ENCODE measurements at regions not wholly inside any gene's neighbourhood (a gene's known extent, or its start where the extent isn't known, plus 50 kb on each side); places are given as distances from the start of the nearest gene placed in this dataset.

GRCh38 chr5:38706376-38706775, 139.4 kb upstream of the OSMR start:
- DNase-seq (ENCODE audit: extremely low read depth, low read depth) = no peak
- no peak overlapping the region for H3K4me3 ChIP-seq (replicated peaks; ENCODE audit: low read depth, low read length)
- TF ChIP-seq, protein P1, sequence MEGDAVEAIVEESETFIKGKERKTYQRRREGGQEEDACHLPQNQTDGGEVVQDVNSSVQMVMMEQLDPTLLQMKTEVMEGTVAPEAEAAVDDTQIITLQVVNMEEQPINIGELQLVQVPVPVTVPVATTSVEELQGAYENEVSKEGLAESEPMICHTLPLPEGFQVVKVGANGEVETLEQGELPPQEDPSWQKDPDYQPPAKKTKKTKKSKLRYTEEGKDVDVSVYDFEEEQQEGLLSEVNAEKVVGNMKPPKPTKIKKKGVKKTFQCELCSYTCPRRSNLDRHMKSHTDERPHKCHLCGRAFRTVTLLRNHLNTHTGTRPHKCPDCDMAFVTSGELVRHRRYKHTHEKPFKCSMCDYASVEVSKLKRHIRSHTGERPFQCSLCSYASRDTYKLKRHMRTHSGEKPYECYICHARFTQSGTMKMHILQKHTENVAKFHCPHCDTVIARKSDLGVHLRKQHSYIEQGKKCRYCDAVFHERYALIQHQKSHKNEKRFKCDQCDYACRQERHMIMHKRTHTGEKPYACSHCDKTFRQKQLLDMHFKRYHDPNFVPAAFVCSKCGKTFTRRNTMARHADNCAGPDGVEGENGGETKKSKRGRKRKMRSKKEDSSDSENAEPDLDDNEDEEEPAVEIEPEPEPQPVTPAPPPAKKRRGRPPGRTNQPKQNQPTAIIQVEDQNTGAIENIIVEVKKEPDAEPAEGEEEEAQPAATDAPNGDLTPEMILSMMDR (IDR thresholded peaks at IDR 0.05; ENCODE audit: low read depth, low read length, missing control alignments) = no peak

DNA sequence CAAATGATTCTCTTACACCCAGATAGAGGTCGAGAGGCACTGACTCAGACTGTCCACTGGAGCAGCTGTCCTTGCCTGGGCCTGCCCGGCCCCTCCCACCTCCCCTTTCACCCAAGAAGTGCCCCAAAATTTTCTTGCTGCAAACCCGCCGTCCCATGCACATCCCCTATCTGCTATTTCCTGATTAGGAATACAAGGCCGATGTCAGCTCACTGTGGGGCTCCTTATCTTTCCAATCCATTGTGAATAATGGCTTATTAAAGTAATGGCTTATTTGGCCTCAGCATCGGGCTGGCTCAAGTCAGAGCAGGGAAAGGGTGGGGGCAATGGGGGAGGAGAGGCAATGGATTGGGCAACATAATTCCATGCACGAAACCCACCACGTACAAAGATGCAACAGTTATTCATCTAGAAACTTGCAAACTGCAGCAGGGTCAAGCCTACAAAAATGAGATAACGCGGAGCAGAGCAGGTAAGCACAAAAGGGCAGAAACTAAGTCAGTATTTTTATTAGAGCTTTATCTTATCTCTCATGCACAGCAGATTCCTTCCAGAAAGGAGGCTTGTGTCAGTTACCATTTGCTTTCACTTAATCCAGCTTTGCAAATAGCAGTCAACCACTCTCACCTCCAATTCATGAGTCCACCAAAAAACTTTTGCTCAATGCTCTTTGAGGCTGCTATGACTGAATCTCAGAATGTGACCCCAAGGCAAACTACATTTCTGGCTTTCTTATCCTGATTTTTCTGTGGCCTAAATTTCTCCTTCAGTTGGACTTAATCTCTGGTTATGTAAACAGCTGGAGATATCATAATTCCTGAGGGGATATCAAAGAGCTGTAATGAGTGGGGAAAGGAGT, 138.2 kb upstream of the OSMR start:
- no peak overlapping the region for H3K4me3 ChIP-seq (replicated peaks; ENCODE audit: low read depth, low read length)
- TF ChIP-seq, protein P1 (IDR thresholded peaks at IDR 0.05; ENCODE audit: low read depth, low read length, missing control alignments) = no peak
- DNase-seq (ENCODE audit: extremely low read depth, low read depth) = no peak

DNA sequence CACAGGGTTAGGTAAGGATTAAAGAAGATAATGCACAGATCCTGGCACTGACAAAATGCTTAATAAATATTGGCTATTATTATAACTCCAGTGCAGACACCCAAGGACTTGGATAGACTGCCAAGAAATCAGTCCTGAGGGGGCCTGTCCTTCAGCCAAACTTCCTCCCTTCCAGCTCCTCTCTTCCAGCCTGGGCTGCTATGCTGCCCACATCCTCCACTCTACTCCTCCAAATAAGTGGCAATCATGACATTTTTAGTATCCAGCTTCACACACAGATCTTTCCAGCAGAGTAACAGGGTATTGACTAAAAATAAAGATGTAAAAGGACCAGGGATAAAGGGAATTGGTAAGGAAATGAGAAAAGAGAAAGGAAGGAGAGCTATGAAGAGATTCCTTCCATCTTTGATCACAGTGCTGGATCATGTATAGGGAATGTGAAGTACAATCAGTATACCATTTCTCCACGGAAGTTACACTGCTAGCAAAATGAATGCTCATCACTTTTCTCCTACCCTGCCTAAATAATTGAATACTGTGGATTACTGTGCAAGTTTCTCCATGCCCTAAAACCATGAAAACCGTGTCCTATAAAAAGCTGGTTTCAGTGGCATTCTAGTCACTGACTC, 136.0 kb upstream of the OSMR start:
- no peak for DNase-seq (ENCODE audit: extremely low read depth, low read depth)
- TF ChIP-seq, protein P1 (IDR thresholded peaks at IDR 0.05; ENCODE audit: low read depth, low read length, missing control alignments) = no peak
- no peak overlapping the region for H3K4me3 ChIP-seq (replicated peaks; ENCODE audit: low read depth, low read length)

DNA sequence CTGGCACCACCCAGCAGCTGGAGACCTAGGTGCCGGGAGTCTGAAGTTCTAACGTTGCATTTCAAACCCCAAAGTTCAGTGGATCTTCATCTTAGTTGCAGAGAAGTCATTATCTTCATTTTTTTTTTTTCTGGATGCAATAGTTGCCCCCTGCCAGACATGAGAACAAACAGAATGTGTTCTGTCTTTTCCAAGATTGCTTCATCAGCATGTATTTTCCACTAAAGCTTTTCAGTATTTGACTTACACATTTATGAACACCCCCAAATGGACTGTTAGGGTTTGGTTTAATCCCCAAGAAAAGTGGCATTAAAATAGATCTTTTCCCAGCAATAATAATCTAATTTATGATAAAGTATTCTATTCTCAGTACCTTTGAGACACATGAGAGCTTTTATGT, 135.2 kb upstream of the OSMR start:
- TF ChIP-seq, protein P1 (IDR thresholded peaks at IDR 0.05; ENCODE audit: low read depth, low read length, missing control alignments) = no peak
- H3K4me3 ChIP-seq (replicated peaks; ENCODE audit: low read depth, low read length) = no peak overlapping the region
- no peak for DNase-seq (ENCODE audit: extremely low read depth, low read depth)

DNA sequence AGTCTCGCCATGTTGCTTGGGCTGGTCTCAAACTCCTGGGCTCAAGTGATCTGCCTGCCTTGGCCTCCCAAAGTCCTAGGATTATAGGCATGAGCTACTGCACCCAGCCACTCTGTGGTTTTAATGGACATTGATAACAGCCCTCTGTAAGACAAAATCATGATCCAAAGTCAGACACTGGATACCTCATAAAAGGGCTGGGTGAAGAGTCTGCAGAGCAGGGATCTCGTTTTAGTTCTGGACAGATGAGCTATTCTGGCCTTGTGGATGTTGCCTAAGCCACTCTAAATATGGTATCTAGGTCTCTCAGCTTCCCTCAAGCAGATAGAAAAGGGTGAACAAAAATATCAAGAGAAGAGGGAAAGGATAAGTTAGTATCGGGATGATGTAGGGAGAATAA, 133.4 kb upstream of the OSMR start:
- DNase-seq (ENCODE audit: extremely low read depth, low read depth) = no peak
- TF ChIP-seq, protein P1 (IDR thresholded peaks at IDR 0.05; ENCODE audit: low read depth, low read length, missing control alignments) = no peak
- no peak overlapping the region for H3K4me3 ChIP-seq (replicated peaks; ENCODE audit: low read depth, low read length)

DNA sequence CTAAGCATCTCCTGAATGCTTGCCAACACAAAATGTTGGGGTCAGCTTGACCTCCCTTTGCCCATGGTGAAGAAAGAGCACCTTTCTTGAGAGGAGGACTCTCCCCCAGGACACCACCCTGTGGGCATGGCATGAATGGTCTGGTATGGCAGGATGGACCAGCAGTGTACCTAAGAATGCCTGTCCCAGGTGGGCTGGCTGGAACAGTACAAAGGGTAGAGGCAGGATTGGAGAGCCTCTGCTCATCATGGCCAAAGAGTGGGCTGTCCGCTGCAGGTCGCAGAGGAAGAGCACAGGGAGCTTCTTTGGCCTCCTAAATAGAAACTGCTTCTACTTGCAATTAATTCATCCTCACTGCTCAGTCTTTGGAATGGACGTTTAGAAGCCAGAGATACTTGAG, 131.6 kb upstream of the OSMR start:
- no peak overlapping the region for H3K4me3 ChIP-seq (replicated peaks; ENCODE audit: low read depth, low read length)
- no peak for DNase-seq (ENCODE audit: extremely low read depth, low read depth)
- TF ChIP-seq, protein P1 (IDR thresholded peaks at IDR 0.05; ENCODE audit: low read depth, low read length, missing control alignments) = no peak
